ENCODE measurements at regions not wholly inside any gene's neighbourhood (a gene's known extent, or its start where the extent isn't known, plus 50 kb on each side); places are given as distances from the start of the nearest gene placed in this dataset.

GRCh38 chr1:29786791-29787732 is 550.7 kb downstream of the PTPRU start:
- TF ChIP-seq CTCF (IDR thresholded peaks at IDR 0.05; ENCODE audit: low read depth, low read length), result no peak
- no peak overlapping the region for H3K4me3 ChIP-seq (ENCODE audit: low read depth, low read length)

GRCh38 chr1:29786195-29786594 is 549.9 kb downstream of the PTPRU start:
- TF ChIP-seq CTCF (IDR thresholded peaks at IDR 0.05; ENCODE audit: low read depth, low read length), result no peak
- H3K4me3 ChIP-seq (ENCODE audit: low read depth, low read length), result no peak overlapping the region

- no peak overlapping the region for H3K4me3 ChIP-seq (ENCODE audit: low read depth, low read length)
- TF ChIP-seq CTCF (IDR thresholded peaks at IDR 0.05; ENCODE audit: low read depth, low read length), result no peak
Observed at GRCh38 chr1:29785554-29785953, 549.2 kb downstream of the PTPRU start.

- H3K4me3 ChIP-seq (ENCODE audit: low read depth, low read length), result no peak overlapping the region
- TF ChIP-seq CTCF (IDR thresholded peaks at IDR 0.05; ENCODE audit: low read depth, low read length), result no peak
Observed at GRCh38 chr1:29785137-29785527, 548.8 kb downstream of the PTPRU start.

GRCh38 chr1:29784276-29785136 is 548.2 kb downstream of the PTPRU start:
- H3K4me3 ChIP-seq (ENCODE audit: low read depth, low read length), result no peak overlapping the region
- TF ChIP-seq CTCF (IDR thresholded peaks at IDR 0.05; ENCODE audit: low read depth, low read length), result no peak

- H3K4me3 ChIP-seq (ENCODE audit: low read depth, low read length), result no peak overlapping the region
- TF ChIP-seq CTCF (IDR thresholded peaks at IDR 0.05; ENCODE audit: low read depth, low read length), result no peak
Observed at GRCh38 chr1:29783508-29784275, 547.4 kb downstream of the PTPRU start.

All from WI38 (cell line).